HG02938 (cell line): ENCODE measurements at regions not wholly inside any gene's neighbourhood (a gene's known extent, or its start where the extent isn't known, plus 50 kb on each side); places are given as distances from the start of the nearest gene placed in this dataset.
"Not testable (repeated sequence)": the region's sequence is repeated elsewhere in the genome, so short reads cannot be mapped to it uniquely, and the experiment has no call there.

Experiments
- ATAC-seq: cut with Tn5 transposase; IDR thresholded peaks from one replicate; pipeline ENCODE4 v1.9.1; 2021; ENCODE audit warnings: mild to moderate bottlenecking, moderate library complexity; ENCODE audit not compliant: unreplicated experiment

DNA sequence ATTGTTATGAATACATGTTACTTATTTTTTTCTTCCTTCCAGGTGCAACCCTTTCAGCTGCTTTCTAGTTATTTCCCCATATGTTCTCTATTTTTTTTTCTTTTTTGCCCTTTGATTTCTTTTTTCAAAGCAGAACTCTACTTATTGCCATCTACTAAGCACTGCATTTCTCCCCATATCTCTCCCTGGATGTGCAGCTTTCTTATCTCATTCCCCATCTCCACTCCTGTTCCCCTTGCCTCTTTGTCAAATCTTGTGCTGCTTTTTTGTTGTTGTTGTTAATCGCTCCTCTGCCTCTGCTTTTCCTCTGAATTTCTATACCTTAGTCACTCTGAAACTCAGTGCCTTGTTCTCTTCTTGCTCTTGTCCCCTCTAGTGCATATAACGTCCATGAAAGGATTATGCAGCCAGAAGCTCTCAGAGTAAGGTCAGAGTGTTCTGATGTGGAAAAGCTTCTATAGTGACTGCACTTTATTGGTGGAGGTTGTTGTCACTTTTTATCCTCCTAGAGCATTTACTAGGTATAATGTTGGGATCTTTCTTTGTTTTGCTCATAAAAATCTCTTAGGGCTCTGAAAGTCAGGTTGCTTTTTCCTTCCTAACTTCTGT is 51.1 kb upstream of the JADE1 start:
- no peak for ATAC-seq

DNA sequence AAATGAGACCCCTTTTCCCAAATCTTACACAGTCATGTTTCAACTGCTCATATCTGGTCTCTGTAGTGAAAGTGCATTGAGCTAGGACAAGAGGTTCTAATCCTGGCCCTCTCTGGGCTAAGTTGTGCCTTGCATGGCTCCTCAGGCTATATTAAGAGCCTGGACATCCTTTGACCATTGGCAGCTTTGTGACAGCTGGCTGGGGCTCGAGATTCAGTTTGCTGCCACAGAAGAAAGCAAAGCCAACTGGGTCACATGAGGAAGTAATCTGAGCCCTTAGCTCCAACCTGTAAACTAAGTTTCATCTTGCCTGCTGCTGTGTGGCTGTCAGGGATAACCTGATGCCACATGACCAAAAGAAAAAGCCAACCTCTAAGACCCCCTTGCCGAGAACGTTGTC is 51.8 kb upstream of the JADE1 start:
- no peak for ATAC-seq

DNA sequence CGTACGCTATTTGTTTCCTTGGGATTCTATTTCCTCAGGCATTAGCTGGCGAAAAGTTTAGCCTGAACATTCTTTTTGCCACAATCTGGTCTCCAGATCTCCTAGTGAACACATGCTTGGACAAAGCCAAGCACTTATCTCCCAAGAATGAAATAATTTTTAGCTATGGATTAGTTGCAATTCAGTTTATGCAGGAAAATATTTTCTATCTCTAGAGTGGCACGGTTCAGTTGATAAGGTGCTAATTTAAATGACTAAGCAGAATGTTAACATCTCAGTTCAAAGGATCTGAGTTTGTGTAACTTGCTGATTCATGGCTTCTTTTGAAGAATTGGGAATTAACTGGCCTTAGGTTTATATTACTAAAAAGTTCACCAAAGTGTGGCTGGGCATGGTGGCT is 58.1 kb upstream of the JADE1 start:
- ATAC-seq, result no peak

DNA sequence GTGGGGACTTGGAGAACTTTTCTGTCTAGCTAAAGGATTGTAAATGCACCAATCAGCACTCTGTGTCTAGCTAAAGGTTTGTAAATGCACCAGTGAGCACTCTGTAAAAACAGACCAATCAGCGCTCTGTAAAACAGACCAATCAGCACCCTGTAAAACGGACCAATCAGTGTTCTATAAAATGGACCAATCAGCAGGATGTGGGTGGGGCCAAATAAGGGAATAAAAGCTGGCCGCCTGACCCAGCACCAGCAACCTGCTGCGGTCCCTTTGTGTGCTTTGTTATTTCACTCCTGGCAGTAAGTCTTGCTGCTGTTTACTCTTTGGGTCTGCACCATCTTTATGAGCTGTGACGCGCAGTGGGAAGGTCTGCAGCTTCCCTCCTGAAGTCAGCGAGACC is 67.8 kb upstream of the JADE1 start:
- ATAC-seq, result not testable (repeated sequence)

DNA sequence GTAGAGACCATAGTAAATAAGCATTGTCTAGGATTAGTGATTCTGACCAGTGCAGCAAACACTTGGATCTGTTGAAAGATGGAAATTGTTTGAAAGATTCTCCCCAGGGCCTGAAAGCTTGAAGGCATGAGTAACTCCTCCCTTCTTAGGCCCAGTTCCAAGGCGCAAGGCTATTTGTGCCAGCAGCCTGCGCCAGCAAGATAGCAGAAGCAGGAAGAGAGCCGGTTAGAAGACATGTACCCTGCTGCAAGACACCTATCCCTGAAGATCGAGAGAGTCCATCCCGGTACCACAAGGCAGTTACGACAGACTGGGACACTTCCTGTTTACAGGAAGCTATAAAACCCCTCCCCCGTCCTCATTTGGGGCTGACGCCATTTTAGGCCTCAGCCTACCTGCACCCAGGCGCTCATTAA is 72.4 kb upstream of the JADE1 start:
- ATAC-seq, result no peak

DNA sequence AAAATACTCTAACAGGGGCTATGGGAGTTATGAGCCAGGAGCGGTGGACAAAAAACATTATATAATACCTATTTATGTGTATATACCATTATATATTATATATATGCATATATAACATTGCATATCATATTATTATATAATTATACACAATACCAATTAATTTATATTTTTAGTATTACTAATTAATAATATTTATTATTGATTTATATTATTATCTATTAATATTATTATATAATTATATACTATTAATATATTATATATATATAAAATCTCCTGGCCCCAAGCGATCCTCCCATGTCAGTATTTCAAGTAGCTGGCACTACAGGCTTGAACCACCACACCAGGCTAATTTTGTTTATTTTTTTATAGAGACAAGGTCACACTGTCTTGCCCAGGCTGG is 73.8 kb upstream of the JADE1 start:
- ATAC-seq, result no peak

DNA sequence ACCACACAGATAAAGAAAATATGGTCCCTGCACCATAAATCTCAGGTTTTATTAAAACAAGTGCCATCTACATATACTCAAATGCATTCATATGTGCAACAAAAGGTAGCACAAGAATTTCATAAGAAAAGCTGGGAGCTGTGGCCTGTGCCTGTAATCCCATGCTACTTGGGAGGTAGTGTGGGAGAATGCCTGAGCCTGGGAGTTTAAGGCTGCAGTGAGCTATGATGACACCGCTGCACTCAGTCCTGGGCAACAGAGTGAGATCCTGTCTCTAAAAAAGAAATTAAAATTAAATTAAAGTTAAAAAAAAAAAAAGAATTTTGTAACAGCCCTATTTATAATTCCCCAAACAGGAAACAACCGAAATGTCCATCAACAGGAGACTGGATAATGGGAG is 81.3 kb upstream of the JADE1 start:
- ATAC-seq, result no peak

DNA sequence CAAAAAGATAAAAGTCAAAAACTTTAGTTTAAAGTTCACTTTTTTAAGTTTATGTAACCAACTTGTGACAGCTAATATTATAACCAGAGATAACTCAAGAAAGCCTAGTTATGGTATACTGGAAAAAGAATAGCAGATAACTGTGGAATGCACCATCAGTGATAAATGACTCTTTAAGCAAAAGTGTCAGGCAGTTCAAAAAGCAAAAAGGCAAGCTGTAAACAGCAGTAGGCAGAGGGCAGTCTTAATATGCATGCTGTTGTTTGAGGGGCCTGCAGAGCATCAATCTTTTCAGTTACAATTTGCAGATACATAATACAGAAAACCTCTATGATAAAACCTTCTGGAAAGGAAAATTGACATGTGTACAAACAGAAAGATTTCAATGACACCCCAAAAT is 81.8 kb upstream of the JADE1 start:
- no peak for ATAC-seq

DNA sequence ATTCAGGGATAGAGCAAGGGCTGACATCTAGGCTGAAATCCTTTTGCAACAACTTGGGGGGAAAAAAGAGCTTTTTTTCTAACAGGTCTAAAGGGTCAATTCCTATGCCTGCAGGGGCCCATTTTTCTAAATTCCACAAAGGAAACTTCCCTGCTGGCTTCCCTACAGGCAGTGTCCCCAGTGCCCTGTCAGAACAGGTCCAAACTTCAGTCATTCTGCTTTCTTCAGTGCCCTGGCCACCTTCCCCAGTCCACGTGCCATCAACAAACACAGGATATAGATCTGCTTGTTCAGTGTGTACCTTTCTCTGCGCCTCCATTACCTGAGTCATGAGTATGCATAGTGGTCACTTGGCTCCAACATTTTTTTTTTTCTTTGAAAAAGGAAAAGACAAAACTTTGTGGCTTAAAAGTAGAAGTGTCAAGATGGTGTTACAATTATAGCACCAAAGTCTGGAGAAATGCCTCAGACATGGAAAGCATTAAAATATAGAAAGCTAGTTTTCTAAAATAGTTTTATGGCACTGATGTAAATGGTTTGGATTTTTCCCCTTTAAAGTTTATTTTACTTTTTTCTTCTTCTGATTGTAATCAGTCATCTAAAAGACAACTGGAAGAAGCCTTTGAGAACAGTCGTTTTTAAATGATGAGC is 84.0 kb upstream of the JADE1 start:
- ATAC-seq, result no peak

DNA sequence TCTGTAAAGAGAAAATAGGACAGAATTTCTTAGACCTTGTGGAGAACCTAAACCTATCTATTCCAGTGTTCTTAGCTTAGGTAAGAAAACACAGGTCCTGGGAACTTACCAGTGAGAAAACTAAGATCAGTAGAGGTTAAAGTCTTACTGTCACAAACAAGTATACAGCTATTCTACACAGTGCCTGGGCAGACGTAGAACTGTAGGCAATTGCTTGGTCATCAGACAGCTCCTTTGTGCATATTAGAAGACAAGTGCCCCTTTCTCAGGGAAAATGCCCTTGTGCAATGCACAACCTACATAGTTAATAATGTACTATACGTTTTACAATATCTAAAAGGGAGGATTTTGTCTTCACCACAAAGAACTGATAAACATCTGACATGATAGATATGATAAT is 86.6 kb upstream of the JADE1 start:
- ATAC-seq, result no peak

DNA sequence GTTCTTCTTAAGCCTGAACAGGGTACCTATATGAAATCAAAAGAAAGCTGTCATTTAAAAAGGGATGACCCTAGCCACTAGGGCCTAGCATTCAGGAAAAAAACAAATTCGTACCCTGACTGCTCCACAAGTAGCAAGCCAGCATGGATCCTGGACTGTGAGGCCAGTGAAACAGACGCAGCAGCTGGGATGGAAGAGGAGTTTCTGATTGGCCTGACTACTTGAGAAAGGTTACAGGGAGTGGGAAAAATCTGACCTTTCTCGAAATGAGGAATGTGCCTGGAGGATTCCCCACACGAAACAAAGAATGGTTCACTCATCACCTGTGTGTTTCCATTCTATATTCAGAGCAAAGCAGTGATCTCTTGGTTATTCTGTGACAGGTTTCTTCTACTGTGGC is 87.6 kb upstream of the JADE1 start:
- no peak for ATAC-seq

DNA sequence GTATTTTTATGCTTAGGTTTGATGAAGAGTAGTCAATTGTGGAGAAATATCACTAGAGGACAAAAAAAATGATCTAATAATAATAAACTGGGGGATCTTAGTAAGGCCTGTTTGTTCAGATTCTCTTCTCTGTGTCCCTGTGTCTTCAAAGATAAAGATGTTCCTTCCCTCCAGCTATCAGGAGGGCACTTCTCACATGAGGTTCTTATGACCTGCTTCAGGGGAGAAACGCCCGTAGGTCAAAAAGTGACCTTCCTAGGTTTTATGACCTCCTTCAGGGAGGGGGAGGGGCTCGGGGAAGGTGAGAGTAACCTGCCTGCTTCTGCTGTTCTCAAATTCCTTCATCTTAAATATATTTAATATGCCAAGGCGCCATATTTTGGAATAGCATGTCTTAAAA is 89.2 kb upstream of the JADE1 start:
- ATAC-seq, result no peak

DNA sequence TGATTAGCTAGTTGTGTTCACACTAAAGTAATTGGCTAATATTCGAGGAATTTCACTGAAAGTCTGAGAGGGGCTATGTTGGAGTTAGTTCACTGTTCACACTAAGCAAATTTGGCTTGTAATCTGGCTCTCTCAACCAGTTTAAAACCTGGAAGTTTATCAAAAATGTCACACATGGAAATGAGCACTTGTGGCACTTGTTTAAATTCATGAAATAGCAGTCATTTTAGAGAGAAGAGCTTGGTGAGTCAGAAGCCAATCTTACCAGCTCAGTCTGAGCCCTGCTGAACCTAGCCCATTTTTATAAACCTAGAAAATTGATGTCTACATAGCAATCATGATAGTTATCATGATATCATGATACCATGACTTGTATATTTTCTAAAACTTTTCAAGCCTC is 90.7 kb upstream of the JADE1 start:
- no peak for ATAC-seq

DNA sequence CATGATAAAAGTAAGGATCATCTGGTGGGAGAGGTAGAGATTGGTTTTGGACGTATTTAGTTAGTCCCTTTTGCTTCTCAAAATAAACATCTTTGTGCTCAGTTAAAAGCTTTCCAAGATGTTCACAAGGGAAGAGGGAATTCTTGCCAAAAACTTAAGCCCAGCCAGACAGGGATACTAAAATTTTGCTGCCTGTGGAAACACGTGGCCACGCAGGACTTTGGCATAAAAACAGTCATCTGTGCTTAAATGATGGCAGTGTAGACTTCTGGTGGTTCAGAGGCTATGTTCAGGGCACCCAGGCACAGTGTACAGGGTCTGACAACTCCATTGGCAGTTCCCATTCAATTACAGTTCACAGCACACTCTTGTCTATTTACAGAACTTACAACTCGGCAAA is 93.2 kb upstream of the JADE1 start:
- no peak for ATAC-seq

DNA sequence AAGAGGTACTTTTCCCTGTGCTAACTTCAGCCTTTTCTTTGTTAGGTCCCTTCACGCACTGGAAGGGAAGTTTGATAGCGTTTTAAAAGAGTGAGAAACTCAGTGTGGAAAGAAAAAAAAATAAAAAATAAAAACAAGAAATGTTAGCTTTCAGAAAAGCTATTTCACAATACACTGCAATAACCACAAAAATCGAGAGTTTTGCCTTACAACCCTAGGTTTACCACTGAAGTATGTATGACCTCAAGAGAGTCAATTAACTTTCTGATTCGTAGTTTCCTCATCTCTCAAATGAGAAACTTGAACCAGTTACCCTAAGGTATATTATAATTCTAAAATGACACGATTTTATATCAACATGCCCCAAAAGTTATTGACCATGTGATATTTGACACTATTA is 93.9 kb upstream of the JADE1 start:
- ATAC-seq, result no peak

DNA sequence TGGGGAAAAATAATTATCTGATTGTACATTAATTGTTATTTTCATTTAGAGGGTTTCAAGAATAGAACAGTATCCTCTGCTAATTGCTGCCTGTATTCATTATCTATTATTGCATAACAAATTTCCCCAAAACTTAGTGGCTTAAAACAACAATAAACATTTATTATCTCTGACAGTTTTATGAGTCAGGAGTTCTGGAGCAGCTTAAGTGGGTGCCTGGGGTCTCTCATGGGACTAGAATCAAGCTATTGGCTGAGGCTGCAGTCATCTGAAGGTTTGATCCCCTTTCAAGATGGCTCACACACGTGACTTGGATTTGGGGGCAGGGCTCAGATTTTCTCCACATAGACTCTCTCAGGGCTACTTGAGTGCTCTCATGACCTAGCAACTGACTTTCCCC is 98.1 kb upstream of the JADE1 start:
- ATAC-seq, result no peak

DNA sequence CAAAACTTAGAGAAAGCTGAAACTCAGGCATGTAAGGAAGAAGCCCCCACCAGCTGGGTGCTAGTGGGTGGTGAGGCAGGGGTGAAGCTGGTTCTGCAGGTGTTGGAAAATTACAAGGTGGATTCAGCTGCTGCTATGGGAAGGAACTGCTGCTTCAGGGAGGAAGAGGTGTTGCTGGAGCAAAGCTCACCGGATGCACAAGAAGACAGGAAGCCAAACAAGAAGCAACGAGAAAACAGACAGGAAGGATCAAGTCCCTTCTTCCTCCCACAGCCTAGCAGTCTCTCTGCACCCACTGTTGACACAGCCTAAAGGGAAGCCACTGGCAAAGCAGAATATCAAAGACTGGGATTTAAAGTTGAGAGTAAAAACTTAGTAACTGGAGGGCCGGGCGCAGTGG is 100.2 kb upstream of the JADE1 start:
- no peak for ATAC-seq

DNA sequence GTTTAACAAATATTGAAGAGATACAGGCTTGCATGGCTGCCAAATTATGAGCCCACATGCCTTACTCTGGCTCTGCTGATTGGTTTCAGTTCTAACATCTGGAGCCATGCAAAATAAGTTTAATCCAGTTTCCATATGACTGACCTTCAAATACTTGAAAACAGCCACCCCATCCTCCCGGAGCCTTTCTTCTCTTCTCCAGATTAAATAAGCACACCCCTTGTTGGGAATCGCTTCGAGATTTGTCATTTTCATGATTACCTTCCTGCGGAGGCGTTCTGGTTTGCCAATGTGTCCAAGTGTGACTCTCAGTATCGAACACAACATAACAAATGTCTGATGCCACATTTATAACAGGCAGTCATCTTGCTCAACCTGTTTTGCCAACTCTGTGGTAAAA is 101.6 kb upstream of the JADE1 start:
- ATAC-seq, result no peak

DNA sequence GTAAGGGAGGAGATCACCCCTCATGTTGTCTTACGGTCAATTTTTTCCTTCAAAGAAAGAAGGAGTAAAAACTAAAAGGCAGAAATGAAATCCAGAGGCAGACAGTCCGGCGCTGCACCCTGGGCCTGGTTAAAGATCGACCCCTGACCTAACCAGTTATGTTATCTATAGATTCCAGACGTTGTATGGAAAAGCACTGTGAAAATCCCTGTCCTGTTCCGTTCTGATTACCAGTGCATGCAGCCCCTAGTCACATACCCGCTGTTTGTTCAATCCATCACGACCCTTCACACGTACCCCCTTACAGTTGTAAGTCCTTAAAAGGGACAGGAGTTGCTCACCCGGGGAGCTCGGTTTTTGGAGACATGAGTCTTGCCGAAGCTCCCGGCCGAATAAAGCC is 105.6 kb upstream of the JADE1 start:
- no peak for ATAC-seq

DNA sequence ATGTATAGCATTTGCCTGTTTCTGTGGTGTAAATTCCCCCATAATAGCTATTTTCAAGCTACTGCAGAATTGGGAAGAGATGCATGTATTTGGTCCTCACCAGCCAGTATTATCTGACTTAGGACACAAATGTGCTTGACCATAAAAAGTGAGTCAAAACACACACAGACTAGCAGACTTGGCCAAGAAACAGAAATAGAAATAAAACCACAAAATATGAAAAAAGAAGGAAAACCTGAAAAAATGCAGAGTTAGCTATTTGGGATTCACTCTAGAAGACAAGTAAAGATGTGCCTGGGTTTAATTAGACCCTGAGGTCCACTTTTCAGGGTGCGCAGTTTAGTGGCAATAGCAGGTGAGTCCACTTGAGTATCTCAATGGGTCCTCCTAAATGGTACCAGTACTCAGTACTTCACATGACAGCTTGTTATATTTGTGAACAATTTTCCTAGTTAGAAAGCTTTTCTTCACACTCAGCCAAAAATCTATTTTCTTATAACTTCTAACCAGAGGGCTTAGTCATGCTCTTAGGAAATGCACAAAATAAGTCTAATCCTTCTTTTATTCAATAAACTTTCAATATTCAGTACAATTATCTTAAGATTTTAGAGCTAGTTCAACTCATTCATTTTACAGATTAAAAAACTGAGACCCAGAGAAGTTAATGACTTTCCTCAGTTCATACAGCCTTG is 108.7 kb upstream of the JADE1 start:
- ATAC-seq, result no peak

DNA sequence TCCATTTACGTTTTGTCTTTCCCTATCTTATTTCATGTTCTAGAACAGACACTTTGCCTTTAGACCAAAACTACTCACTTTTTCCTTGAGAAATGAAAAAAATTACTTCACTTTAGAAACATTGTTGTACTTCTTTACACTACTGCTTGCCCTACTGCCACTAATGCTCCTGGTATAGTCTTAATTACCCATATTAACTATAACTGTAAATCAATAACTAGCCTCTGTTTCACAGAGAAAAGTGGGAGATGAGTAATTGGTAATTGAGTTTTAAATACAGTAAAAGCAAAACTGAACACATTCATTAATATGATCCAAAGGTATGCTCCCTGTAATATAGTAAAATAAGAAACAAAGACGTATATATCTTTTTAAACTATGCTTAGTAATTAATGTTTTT is 111.1 kb upstream of the JADE1 start:
- ATAC-seq, result no peak

DNA sequence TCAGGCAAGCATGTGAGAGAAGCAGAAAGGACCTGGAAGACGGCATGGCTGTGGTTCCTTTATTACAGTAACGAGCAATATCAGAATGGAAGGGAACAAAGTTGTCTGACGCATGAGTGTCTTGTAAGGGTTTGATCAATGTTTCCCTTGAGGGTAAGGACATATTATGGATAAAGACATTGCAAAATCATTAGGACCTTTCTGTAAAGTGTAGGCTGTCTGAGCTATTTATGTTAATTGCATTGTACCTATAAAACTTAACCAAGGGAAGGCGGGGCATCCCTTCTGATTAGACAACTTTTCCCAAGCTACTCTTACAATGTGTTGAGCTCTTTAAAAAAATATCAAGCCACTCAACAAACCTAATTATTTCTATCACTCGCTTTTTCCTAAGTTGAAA is 112.2 kb upstream of the JADE1 start:
- ATAC-seq, result no peak

DNA sequence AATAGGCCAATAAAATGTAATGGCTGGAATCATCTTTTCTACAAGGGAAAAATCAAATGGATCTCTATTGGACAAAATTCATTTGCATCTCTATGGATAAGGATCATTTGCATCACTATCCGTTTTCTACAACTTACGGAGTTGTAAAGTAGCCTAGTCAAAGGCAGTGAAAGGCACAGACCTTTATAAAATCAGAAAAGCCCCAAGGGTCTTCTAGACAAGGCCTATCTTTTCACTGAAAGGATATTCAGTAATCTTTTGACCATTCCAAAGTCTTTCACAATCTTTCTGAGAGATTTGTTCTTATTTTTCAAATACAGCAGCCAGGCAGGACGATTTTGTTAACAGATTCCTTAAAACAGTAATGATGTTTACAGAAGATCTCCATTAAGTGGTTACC is 119.5 kb upstream of the JADE1 start:
- no peak for ATAC-seq
